Mesothelial cell of epicardium (in vitro differentiated cells): ENCODE measurements at regions not wholly inside any gene's neighbourhood (a gene's known extent, or its start where the extent isn't known, plus 50 kb on each side); places are given as distances from the start of the nearest gene placed in this dataset.
"Not testable (repeated sequence)": the region's sequence is repeated elsewhere in the genome, so short reads cannot be mapped to it uniquely, and the experiment has no call there.

Source experiments
- DNase-seq, 2 experiments: peaks; one replicate each; pipeline ENCODE4 v3.0.0; 2021; ENCODE audit warnings: low spot score in 2 of 2; ENCODE audit not compliant: unreplicated experiment in 2 of 2
- H3K27ac Mint-ChIP-seq: 2 replicates; pipeline ENCODE4 v1.8.0; 2021; ENCODE audit warnings: mixed read lengths
- H3K27me3 Mint-ChIP-seq: 2 replicates; pipeline ENCODE4 v1.8.0; 2021; ENCODE audit warnings: low read depth, mixed read lengths
- H3K36me3 Mint-ChIP-seq: 2 replicates; pipeline ENCODE4 v1.8.0; 2021; ENCODE audit warnings: mixed read lengths
- H3K4me1 Mint-ChIP-seq: 2 replicates; pipeline ENCODE4 v1.8.0; 2021; ENCODE audit warnings: mixed read lengths
- H3K4me3 Mint-ChIP-seq: 2 replicates; pipeline ENCODE4 v1.8.0; 2021; ENCODE audit warnings: mild to moderate bottlenecking, moderate library complexity, mixed read lengths
- H3K9me3 Mint-ChIP-seq: 2 replicates; pipeline ENCODE4 v1.8.0; 2021; ENCODE audit warnings: mixed read lengths
- TF ChIP-seq, protein P1 (sequence below): fragments of 200-600 bp; sonication (generic); IDR thresholded peaks from one replicate; pipeline ENCODE4 v1.5.0; 2021; ENCODE audit warnings: antibody characterized with exemption; ENCODE audit not compliant: unreplicated experiment

DNA sequence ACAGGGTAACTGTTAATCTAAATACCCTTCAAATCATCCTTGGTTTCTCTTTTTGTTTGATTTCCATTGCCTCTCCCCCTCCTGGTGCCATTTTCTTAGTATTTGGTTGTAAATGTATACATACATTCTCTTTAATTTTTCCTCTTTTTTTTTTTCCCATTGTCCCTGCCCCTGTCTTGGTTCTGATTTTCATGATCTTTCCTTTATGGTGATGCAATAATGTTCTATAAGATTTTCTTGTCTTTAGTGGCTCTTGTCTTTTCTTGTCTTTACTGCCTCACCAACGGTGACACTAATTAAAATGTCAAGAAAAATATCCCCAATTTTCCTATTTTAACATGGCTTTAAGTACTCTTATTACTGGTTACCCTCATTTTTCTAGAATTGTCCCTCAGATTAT is 135.9 kb upstream of the POT1 start:
- peaks cover 25% of the 10 kb centered on the region for H3K4me1 Mint-ChIP-seq
- H3K27me3 Mint-ChIP-seq, result no peaks in the 10 kb centered on the region
- TF ChIP-seq, protein P1, sequence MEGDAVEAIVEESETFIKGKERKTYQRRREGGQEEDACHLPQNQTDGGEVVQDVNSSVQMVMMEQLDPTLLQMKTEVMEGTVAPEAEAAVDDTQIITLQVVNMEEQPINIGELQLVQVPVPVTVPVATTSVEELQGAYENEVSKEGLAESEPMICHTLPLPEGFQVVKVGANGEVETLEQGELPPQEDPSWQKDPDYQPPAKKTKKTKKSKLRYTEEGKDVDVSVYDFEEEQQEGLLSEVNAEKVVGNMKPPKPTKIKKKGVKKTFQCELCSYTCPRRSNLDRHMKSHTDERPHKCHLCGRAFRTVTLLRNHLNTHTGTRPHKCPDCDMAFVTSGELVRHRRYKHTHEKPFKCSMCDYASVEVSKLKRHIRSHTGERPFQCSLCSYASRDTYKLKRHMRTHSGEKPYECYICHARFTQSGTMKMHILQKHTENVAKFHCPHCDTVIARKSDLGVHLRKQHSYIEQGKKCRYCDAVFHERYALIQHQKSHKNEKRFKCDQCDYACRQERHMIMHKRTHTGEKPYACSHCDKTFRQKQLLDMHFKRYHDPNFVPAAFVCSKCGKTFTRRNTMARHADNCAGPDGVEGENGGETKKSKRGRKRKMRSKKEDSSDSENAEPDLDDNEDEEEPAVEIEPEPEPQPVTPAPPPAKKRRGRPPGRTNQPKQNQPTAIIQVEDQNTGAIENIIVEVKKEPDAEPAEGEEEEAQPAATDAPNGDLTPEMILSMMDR, result no peak
- no peak for DNase-seq
- no peak overlapping the region for H3K4me3 Mint-ChIP-seq
- no peak overlapping the region for H3K27ac Mint-ChIP-seq
- no peaks in the 10 kb centered on the region for H3K36me3 Mint-ChIP-seq
- peaks cover 8% of the 10 kb centered on the region for H3K9me3 Mint-ChIP-seq

DNA sequence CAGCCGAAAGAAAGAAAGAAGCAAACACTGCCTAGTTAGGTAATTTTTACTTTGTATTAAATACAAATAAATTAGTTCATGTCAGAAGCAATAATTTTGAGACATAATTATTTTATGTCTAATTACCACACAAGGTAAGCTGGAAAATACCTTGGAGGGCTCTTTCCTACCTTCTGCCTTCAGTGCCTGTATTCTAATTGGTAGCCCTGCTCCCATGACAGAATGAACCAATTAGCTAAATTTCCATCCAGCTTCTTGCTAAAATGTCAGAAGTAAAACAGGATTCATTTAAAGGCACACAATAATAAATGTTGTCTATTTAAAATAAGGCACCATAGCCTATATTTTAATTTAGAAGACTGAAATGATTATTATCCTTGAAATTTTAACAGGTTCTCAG is 135.4 kb upstream of the POT1 start:
- TF ChIP-seq, protein P1, result no peak
- Mint-ChIP-seq H3K36me3 (no peaks in the 10 kb centered on the region), H3K9me3 (peaks cover 8% of the 10 kb centered on the region), H3K27ac (no peak overlapping the region), H3K4me1 (peaks cover 23% of the 10 kb centered on the region), H3K4me3 (no peak overlapping the region), H3K27me3 (no peaks in the 10 kb centered on the region)
- no peak for DNase-seq

DNA sequence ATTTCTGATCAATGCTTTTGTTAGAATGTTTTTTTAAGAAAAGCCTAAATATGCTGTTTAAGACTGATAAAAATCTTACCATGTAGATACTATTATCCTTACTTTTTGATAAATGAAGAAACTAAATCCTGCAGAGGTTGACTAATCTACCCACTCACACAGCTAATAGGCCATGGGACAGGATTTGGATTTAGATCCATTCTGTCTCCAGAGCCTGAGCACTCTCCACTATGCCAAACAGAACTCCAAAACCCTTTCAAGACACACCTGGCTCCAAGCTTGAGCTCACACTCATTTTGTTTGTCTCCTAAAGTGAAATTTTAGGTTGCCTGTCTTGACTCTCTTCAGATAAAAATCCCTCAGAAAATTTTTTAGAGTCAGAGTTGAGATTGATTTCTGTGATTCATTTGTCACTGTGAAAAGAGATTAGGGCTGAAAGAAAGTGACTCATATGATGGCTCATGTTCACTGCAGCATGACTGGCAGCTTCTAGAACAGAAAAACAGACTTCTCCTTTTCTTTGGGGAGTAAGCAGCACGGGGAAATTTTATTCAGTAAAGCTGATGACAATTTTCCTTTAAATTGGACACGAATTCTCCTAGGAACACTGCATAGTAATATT is 132.3 kb upstream of the POT1 start:
- TF ChIP-seq, protein P1, result no peak
- H3K27ac Mint-ChIP-seq, result peak overlapping the region; percentile 6
- no peaks in the 10 kb centered on the region for H3K27me3 Mint-ChIP-seq
- no peaks in the 10 kb centered on the region for H3K9me3 Mint-ChIP-seq
- peaks cover 24% of the 10 kb centered on the region for H3K4me1 Mint-ChIP-seq
- H3K36me3 Mint-ChIP-seq, result no peaks in the 10 kb centered on the region
- H3K4me3 Mint-ChIP-seq, result no peak overlapping the region
- no peak for DNase-seq

DNA sequence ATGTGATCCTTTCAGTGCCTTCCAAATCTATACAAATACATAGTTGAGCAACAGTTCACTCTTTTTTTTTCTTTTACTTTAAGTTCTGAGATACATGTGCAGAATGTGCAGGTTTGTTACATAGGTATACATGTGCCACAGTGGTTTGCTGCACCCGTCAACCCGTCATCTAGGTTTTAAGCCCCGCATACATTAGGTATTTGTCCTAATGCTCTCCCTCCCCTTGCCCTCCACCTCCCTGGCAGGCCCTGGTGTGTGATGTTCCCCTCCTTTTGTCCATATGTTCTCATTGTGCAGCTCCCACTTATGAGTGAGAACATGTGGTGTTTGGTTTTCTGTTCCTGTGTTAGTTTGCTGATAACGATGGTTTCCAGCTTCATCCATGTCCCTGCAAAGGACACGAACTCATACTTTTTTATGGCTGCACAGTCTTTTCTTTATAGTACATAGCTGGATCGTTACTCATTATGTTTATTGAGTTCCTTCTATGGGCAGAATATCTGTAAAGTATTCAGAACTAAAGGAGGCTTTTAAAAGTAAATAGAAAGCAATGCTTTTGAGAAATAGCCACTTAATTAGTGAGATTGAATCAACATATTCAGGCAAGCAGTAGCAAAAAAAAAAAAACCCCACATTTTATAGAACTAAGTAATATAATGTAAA is 131.6 kb upstream of the POT1 start:
- H3K27me3 Mint-ChIP-seq, H3K4me3 Mint-ChIP-seq, H3K9me3 Mint-ChIP-seq, DNase-seq, H3K36me3 Mint-ChIP-seq: not testable (repeated sequence)
- H3K27ac Mint-ChIP-seq, result peak overlapping the region; percentile 58
- H3K4me1 Mint-ChIP-seq, result peaks cover 24% of the 10 kb centered on the region

DNA sequence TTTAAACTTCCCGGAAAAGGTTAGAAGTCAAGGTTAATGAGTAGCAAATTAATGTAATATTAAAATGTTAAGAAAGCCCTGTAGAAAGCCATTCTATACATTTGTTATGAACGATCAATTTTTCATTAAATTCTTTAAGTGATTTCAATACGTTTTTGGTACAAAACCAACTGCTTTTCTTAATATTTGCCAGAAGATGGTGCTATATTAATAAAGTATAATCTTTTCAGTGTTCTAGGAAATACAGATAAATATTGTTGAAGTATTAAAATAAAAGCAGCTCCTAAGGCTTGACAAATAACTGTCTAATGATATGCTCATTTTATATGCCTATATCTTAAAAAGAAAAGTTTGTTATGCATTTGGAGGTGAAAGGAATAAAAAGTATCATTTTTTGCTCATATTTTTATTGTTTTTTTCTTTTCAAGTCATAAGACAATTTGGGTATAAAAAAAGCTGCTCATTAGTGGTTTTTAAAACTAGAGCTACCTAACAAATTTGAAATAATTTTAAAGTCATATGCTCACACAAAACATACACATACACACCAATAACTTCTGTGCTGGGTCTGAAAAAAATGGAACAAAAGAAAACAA is 130.3 kb upstream of the POT1 start:
- TF ChIP-seq, protein P1, result peak; percentile 67
- Mint-ChIP-seq H3K4me1 (peaks cover 24% of the 10 kb centered on the region), H3K4me3 (no peak overlapping the region), H3K9me3 (no peaks in the 10 kb centered on the region), H3K36me3 (no peaks in the 10 kb centered on the region), H3K27ac (no peak overlapping the region), H3K27me3 (peaks cover 1% of the 10 kb centered on the region)
- no peak for DNase-seq

GRCh38 chr7:125057963-125058362 is 128.3 kb upstream of the POT1 start:
- DNase-seq, result no peak
- peaks cover 19% of the 10 kb centered on the region for H3K4me1 Mint-ChIP-seq
- TF ChIP-seq, protein P1, result no peak
- no peak overlapping the region for H3K27ac Mint-ChIP-seq
- H3K36me3 Mint-ChIP-seq, result no peaks in the 10 kb centered on the region
- peaks cover 1% of the 10 kb centered on the region for H3K27me3 Mint-ChIP-seq
- H3K4me3 Mint-ChIP-seq, result no peak overlapping the region
- no peaks in the 10 kb centered on the region for H3K9me3 Mint-ChIP-seq
